ENCODE measurements at regions not wholly inside any gene's neighbourhood (a gene's known extent, or its start where the extent isn't known, plus 50 kb on each side); places are given as distances from the start of the nearest gene placed in this dataset.

DNA sequence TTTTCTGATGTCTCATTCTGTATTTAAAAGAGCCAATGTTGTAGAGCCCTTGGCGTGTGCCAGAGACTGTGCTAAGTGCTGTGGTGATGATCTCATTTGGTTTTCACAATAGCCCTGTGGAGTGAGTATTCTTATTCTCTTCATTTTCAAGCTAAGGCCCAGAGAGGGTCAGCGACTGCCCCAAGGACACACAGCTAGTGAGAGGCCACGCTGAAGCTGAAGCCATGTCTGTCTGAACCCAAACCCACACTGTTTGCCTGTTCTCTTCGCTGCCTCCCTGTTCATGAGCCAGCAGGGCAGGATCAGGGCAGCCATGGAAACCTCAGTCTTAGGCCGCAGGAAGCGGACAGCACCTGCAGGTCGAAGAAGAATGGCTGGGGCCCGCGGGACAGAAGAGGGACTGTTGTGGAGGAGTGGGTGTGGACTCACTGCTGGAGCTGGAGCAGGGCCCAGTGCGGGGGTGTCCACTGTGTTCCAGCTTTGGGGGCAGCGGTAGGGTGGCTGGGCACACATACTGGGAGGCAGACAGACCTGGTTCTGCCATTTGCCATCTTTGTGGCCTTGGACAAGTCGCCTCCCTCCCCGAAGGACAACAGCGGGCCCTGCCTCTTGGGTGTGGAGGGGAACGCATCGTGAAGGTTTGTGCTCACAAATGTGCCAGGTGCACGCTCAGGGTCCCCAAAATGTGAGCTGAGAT is 257.9 kb upstream of the MVB12B start:
- TF ChIP-seq POLR2AphosphoS5 (IDR thresholded peaks at IDR 0.05; ENCODE audit: borderline replicate concordance, low read depth, low read length) (no peak), EZH2 (IDR thresholded peaks at IDR 0.05) (no peak)

All from SK-N-MC (cell line).